Hematopoietic multipotent progenitor cell (in vitro differentiated cells): ENCODE measurements at regions not wholly inside any gene's neighbourhood (a gene's known extent, or its start where the extent isn't known, plus 50 kb on each side); places are given as distances from the start of the nearest gene placed in this dataset.
"Not testable (repeated sequence)": the region's sequence is repeated elsewhere in the genome, so short reads cannot be mapped to it uniquely, and the experiment has no call there.

ENCODE experiments used
- DNase-seq, 3 donors: peaks; one replicate each; pipeline ENCODE4 v3.0.0-alpha.2; 2011 to 2015; ENCODE audit warnings: low read depth in 2 of 3, low spot score in 2 of 3

DNA sequence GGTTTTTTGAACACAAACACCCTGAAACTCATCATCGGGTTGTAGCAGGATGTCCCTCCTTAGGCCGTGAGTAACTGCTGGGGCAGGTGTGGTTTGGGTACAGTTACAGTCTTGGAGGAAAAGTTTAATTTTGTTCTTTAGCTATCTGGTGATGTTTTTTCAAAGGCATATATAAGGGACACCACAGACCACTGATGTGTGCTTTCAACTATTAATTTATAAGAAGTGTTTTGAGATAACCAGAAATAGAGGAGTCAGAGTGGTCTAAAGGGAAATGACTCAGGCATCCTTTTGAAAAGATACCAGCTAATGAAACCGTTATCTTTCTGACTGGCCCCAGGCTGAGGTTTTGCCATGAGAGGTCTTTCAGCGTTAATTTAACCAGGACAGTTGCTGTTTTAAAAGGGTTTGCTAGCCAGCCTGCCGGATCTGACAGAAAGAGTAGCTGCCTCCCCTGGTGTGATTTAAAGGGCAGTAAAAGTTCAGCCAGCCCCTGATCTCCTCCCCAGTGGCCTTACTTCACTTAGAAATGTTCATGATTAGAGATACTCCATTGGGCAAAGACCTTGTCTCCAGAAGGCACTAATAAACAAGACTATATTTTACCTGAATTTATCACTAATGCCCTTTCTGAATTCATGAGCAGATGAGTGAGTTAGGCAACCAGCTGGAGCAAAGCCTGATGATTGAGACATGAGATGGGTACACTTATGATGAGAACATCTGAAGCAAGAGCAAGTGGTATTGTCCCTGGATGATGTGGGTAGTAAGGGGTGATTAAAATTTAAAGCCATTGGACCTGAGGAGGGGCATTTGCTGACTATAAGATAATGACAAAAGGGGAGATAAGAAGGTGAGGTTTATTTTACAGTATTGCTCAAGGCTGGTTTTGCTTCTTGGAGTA, 482.5 kb upstream of the TBL1XR1 start:
- DNase-seq = peak in 2 of 3 donors; percentile 82 to 85

DNA sequence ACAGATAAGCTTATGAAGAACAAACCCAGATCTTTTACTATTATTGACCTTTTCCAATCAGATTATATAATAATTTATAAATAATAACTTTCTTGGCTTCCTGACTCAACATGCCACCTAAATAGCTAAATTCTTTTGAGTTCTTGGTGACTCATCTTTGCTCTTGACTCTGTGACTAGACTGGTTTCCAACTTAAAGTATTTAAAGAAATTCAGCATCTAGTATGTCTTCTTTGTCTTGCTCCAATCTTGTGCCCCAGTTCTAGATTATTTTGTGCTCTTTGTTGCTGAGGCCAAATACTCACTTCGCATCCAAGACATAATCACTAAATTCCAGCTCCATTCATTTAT, 483.2 kb upstream of the TBL1XR1 start:
- DNase-seq = peak in 1 of 3 donors; percentile 10

GRCh38 chr3:177681156-177681555, 483.9 kb upstream of the TBL1XR1 start:
- DNase-seq = no peak

GRCh38 chr3:177681852-177682251, 484.6 kb upstream of the TBL1XR1 start:
- no peak for DNase-seq

DNA sequence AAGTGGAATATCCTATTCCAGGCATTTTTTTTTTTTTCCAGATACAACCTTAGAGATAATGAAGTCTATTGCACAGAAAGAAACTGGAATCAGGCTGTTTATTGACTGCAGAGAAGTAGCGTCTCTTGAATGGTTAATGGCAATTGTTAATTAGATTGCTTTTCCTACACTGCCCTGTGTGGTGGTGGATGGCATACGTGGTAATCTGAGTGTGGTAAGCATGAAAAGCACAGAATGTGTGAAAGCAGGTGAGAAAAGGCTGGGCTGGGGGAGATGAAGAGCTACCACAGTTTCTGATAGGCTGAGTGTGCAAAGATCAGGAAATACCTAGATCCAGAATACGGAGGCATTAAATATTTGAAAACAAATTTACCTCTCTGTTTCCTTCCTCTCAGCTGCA, 486.3 kb upstream of the TBL1XR1 start:
- DNase-seq = no peak

GRCh38 chr3:177686671-177687070, 489.4 kb upstream of the TBL1XR1 start:
- DNase-seq = no peak

- no peak for DNase-seq
These were observed 490.0 kb upstream of the TBL1XR1 start for GRCh38 chr3:177687291-177687690.

GRCh38 chr3:177688152-177688551, 490.9 kb upstream of the TBL1XR1 start:
- no peak for DNase-seq

DNA sequence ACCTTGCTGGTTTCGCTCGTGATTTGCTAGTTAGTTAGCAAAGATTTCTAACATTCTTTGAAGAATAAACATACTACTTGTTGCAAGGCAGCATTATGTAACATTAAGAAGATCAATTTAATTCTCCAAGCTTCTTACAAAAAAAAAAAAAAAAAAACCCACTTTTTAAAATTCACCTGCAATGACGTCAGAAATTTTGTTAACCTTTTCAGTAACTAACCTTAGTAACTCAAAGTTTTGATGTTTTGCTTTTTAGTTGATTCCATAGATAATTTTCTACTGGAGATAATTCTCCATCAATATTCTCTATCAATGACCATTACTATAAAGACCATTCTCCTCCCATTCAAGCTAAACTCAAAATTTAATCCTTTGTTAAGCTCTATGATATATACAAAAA, 491.8 kb upstream of the TBL1XR1 start:
- no peak for DNase-seq

GRCh38 chr3:177689869-177690268, 492.6 kb upstream of the TBL1XR1 start:
- no peak for DNase-seq

DNA sequence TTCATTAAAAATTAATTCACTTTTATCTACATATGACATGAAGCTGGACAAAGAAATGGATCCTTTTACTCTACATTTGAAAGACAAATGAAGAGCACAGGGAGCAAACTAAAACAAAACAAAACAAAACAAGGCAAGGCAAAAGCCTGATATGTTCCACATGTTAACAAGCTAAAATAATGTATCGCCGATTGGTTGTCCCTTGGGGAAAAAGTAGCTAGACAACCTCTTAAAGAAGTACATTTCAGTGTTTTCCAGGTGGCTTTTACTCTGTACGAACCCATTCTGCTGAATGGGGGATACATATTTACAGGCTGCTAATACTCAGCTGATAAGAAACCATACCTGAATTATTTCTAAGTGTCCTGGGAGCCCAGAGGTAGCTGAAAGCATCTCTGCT, 493.0 kb upstream of the TBL1XR1 start:
- no peak for DNase-seq

DNA sequence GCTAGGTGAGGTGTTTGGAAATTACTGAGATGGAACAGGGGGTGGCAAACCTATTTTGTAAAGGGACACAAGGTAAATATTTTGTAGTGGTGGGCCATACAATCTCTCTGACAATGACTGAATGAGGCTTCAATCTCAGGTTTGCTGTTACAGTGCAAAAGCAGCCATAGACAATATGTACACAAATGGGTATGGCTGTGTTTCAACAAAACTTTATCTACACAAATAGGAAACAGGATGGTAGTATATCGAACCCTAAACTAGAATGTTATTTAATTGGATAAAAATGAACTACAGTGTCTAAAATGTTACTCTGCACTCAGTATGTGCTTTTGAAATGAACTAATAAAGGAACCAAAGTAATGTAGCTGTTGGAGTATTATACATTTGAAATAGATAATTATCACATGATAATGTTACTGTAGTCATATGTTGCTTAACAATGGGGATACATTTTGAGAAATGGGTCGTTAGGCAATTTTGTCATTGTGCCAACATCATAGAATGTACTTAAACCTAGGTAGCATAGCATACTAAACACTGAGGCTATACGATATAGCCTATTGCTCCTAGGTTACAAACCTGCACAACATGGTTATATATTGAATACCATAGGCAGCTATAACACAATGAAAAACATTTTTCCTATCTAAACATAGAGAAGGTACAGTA, 495.2 kb upstream of the TBL1XR1 start:
- no peak for DNase-seq

GRCh38 chr3:177693616-177694264, 496.5 kb upstream of the TBL1XR1 start:
- DNase-seq = no peak

- DNase-seq = peak in 1 of 3 donors; percentile 60
These were observed 497.0 kb upstream of the TBL1XR1 start for GRCh38 chr3:177694316-177694715.

DNA sequence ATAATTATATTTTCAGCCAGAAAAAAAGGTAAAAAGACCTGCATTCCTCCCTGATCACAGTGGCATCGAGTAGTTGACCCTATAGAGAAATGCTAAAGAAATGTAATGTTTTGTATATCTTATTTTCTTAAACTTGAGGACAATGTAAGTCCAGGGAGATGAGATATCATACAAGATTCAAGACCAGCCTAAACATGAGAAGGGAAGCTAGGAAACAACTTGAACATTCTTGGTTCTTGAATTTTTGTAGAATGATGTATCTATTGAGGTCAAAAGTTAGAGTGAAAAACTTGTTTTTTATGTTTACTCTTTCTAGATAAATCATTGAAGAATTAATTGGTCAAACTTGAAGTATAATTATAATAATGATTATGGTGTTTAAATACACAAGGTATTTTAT, 497.7 kb upstream of the TBL1XR1 start:
- no peak for DNase-seq

GRCh38 chr3:177700117-177700516, 502.8 kb upstream of the TBL1XR1 start:
- DNase-seq = no peak

GRCh38 chr3:177703788-177704187, 506.5 kb upstream of the TBL1XR1 start:
- DNase-seq = no peak

DNA sequence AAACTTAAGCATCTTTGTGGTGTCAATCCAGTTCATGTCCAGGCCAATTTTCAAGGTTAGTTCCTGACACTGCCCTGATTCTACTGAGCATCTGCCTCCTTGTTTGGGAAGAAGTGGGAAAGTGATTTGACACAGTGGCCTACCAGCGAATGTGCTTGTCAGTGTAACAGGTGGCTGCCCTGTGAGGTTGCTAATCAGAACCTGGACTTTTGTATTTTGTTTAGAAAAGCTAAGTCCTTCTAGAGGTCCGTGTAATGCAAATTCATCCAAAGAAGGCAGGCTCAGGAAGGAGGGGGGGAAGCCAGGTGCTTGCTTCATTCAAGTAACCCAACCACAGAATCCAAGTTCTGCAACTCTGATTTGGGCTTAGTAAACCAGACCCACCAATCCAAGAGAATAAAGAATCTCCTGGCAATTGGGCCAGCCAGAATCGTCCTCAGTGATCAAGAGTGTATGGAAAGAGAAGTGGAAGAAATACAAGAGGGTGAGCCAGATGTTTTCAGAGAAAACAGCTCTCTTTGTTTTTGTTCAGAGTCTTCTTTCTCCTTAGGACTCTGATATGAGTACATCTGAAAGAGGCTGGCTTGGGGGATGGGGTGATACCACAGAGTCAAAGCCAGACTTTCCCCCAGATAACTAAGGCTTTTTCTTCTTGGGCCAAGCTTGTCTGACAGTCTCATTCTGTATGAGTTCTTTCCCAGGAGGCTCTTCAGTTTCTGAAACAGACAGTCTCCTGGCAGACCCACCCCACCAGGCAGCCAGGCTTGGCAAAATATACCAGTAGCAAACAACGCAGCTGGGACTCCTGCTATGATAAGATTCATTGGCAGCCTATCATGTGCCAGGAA, 508.9 kb upstream of the TBL1XR1 start:
- DNase-seq = no peak

DNA sequence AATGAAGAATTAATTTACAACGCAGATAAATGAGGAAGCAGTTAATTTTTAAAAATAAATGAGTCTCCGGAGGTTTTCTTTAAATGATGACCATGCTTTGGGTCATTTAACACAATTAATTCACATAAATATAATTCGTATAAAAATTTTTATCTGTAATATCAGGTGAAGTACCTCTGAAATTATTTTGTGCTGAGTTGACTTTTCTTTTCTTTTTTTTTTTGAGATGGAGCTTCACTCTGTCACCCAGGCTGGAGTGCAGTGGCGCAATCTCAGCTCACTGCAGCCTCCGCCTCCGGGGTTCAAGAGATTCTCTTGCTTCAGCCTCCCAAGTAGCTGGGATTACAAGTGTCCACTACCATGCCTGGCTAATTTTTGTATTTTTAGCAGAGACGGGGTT, 512.2 kb upstream of the TBL1XR1 start:
- DNase-seq = not testable (repeated sequence)

DNA sequence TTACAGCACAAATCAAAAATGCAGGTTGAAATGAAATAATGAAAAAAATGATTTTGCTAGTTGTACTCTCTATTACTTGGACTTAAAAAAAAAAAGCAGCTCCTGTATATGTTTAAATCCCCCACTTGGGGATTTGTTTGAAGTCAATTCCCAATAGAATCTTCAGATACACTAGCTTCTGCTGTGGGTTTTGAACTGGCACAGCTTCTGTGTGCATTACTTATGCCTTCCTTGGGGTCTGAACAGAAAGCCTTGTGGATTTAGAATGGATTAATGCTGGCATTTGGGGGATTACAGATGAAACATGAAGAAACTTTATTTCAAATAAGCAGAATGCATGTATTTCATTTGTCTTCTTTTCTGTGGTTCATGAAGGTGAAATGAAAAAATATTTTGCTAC, 513.2 kb upstream of the TBL1XR1 start:
- no peak for DNase-seq

DNA sequence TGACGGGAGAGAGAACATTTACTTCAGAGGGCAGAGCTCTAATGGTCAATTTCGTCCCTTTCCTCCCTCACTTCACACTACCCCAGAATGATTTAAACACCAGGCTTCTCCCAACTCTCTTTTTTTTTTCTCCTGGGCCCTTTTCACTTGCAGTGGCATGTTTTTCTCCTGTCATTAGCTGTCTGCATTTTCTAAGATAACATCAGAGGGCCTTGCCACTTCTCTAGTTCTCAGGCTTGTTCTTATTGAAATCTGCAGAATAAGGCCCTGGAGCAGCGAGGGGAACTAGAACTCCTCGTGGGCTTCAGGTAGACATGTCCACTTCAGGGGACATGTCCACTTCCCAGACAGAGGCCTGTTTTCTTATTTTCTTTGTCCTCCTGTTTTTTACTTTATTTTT, 514.4 kb upstream of the TBL1XR1 start:
- peak in 1 of 3 donors; percentile 26 for DNase-seq
